ENCODE measurements at regions not wholly inside any gene's neighbourhood (a gene's known extent, or its start where the extent isn't known, plus 50 kb on each side); places are given as distances from the start of the nearest gene placed in this dataset.

GRCh38 chr15:93801206-93801605, 430.2 kb upstream of the MCTP2 start (continued):
- TF ChIP-seq ESRRA (IDR thresholded peaks at IDR 0.05; ENCODE audit: low read length) (no peak), PAX5 (IDR thresholded peaks at IDR 0.05; ENCODE audit: borderline replicate concordance, low read depth, low read length) (no peak)

- Histone ChIP-seq H3K27me3 (replicated peaks in 1 of 2; ENCODE audit: control insufficient read depth in 2 of 2, insufficient read depth in 2 of 2, low read length in 1 of 2) (no peaks in the 10 kb centered on the region), H3K9me3 (replicated peaks; ENCODE audit: control insufficient read depth, insufficient read depth, low read length) (no peaks in the 10 kb centered on the region), H3K4me3 (no peak overlapping the region), H2AFZ (ENCODE audit: control insufficient read depth, low read depth, low read length) (no peak overlapping the region), H3K36me3 (ENCODE audit: control insufficient read depth in 2 of 2, insufficient read depth in 2 of 2, low read length in 1 of 2) (no peaks in the 10 kb centered on the region), H4K20me1 (ENCODE audit: control insufficient read depth, insufficient read depth) (no peaks in the 10 kb centered on the region), H3K27ac (ENCODE audit: control insufficient read depth, insufficient read depth) (no peak overlapping the region), H3K79me2 (ENCODE audit: control insufficient read depth, insufficient read depth, low read length) (no peaks in the 10 kb centered on the region), H3K4me2 (ENCODE audit: control insufficient read depth, insufficient read depth) (no peak overlapping the region), H3K4me1 (ENCODE audit: control insufficient read depth, insufficient read depth, low read length) (no peaks in the 10 kb centered on the region), H3K9ac (ENCODE audit: control insufficient read depth, insufficient read depth, low read length) (no peak overlapping the region)
- no TSS peak for BruUV-seq (replicated peaks)
- in situ Hi-C loops (cut with MboI), result no loop called here
- ChIA-PET CTCF (no interaction called here), RAD21 (ENCODE audit: unreplicated experiment) (no interaction called here), SMC1A (ENCODE audit: uncharacterized antibody, unreplicated experiment) (no interaction called here), POLR2A (no interaction called here)
- ATAC-seq, result no peak
- no peak for DNase-seq (ENCODE audit: low read depth, low spot score)
- 19% methylated on average over 2 of the region's 2 CpGs for WGBS (ENCODE audit: insufficient coverage, insufficient replicate concordance, low lambda C conversion rate, missing lambda C conversion rate)
- no peak for TF ChIP-seq MTA2 (IDR thresholded peaks at IDR 0.05; ENCODE audit: low read depth)
- TF ChIP-seq USF2 (IDR thresholded peaks at IDR 0.05; ENCODE audit: borderline replicate concordance, low read depth, low read length), result no peak
- no peak for TF ChIP-seq MXI1 (IDR thresholded peaks at IDR 0.05; ENCODE audit: low read depth, low read length)
- TF ChIP-seq SUPT20H (IDR thresholded peaks at IDR 0.05; ENCODE audit: borderline replicate concordance, control insufficient read depth, low read depth, low read length), result no peak
- no peak for TF ChIP-seq ELK1 (IDR thresholded peaks at IDR 0.05; ENCODE audit: low read depth, low read length)
- TF ChIP-seq USF1 (IDR thresholded peaks at IDR 0.05; ENCODE audit: borderline replicate concordance, extremely low read length, insufficient read depth, low read depth, low read length), result no peak
- TF ChIP-seq ZNF622 (IDR thresholded peaks at IDR 0.05), result no peak
- no peak for TF ChIP-seq SREBF2 (IDR thresholded peaks at IDR 0.05; ENCODE audit: low read length)
- no peak for TF ChIP-seq SMAD5 (IDR thresholded peaks at IDR 0.05; ENCODE audit: low read depth)
- no peak for TF ChIP-seq ESRRA (IDR thresholded peaks at IDR 0.05; ENCODE audit: low read length)
- TF ChIP-seq IKZF2 (IDR thresholded peaks at IDR 0.05), result no peak
- no peak for TF ChIP-seq NFYA (IDR thresholded peaks at IDR 0.05; ENCODE audit: borderline replicate concordance, low read depth, low read length)
- TF ChIP-seq E2F4 (IDR thresholded peaks at IDR 0.05; ENCODE audit: low read depth, low read length), result no peak
- FAIRE-seq, result no peak
- intact Hi-C loops (cut with micrococcal nuclease; ENCODE audit: unreplicated experiment), result no loop called here
Observed at GRCh38 chr15:93800805-93801204, 430.6 kb upstream of the MCTP2 start.

Measured in GM12878 (cell line).